Peyer's patch (tissue), 4 donors: ENCODE measurements at regions not wholly inside any gene's neighbourhood (a gene's known extent, or its start where the extent isn't known, plus 50 kb on each side); places are given as distances from the start of the nearest gene placed in this dataset.

Experiments
- POLR2A ChIP-seq, 2 donors: fragments of 450-650 bp; IDR thresholded peaks; one replicate each; pipeline ENCODE4 v1.5.1; 2017; ENCODE audit warnings: antibody characterized with exemption in 2 of 2, mild to moderate bottlenecking in 2 of 2, moderate library complexity in 2 of 2
- TF ChIP-seq, protein P1 (sequence below), 6 experiments: fragments of 450-650 bp in 4 of 6; fragments of 200-600 bp in 2 of 6; sonication (generic) in 1 of 6; IDR thresholded peaks; one replicate each; pipeline ENCODE4 v1.5.1; 2017 to 2019; ENCODE audit warnings: antibody characterized with exemption in 6 of 6, mild to moderate bottlenecking in 3 of 6, moderate library complexity in 1 of 6

GRCh38 chr12:75819512-75819911 lies 212.1 kb downstream of the PHLDA1 start:
- TF ChIP-seq, protein P1, sequence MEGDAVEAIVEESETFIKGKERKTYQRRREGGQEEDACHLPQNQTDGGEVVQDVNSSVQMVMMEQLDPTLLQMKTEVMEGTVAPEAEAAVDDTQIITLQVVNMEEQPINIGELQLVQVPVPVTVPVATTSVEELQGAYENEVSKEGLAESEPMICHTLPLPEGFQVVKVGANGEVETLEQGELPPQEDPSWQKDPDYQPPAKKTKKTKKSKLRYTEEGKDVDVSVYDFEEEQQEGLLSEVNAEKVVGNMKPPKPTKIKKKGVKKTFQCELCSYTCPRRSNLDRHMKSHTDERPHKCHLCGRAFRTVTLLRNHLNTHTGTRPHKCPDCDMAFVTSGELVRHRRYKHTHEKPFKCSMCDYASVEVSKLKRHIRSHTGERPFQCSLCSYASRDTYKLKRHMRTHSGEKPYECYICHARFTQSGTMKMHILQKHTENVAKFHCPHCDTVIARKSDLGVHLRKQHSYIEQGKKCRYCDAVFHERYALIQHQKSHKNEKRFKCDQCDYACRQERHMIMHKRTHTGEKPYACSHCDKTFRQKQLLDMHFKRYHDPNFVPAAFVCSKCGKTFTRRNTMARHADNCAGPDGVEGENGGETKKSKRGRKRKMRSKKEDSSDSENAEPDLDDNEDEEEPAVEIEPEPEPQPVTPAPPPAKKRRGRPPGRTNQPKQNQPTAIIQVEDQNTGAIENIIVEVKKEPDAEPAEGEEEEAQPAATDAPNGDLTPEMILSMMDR (IDR thresholded peaks at IDR 0.05): no peak
- TF ChIP-seq POLR2A (IDR thresholded peaks at IDR 0.05): no peak
